ENCODE measurements at regions not wholly inside any gene's neighbourhood (a gene's known extent, or its start where the extent isn't known, plus 50 kb on each side); places are given as distances from the start of the nearest gene placed in this dataset.

- no peak for DNase-seq (ENCODE audit: low read depth in 2 of 2)
Observed at GRCh38 chr3:194991338-194991654, 279.7 kb downstream of the XXYLT1 start.

- no peak for DNase-seq (ENCODE audit: low read depth in 2 of 2)
Observed at GRCh38 chr3:194993896-194994295, 277.1 kb downstream of the XXYLT1 start.

GRCh38 chr3:194994551-194994981, 276.4 kb downstream of the XXYLT1 start:
- DNase-seq (ENCODE audit: low read depth in 2 of 2), result no peak

- DNase-seq (ENCODE audit: low read depth in 2 of 2), result no peak
Observed at GRCh38 chr3:194995334-194995733, 275.6 kb downstream of the XXYLT1 start.

- no peak for DNase-seq (ENCODE audit: low read depth in 2 of 2)
Observed at GRCh38 chr3:194995922-194996321, 275.0 kb downstream of the XXYLT1 start.

- no peak for DNase-seq (ENCODE audit: low read depth in 2 of 2)
Observed at GRCh38 chr3:194996746-194997145, 274.2 kb downstream of the XXYLT1 start.

- no peak for DNase-seq (ENCODE audit: low read depth in 2 of 2)
Observed at GRCh38 chr3:194998417-194998816, 272.5 kb downstream of the XXYLT1 start.

- no peak for DNase-seq (ENCODE audit: low read depth in 2 of 2)
Observed at GRCh38 chr3:194998948-194999347, 272.0 kb downstream of the XXYLT1 start.

- DNase-seq (ENCODE audit: low read depth in 2 of 2), result no peak
Observed at GRCh38 chr3:194999491-194999890, 271.5 kb downstream of the XXYLT1 start.

- DNase-seq (ENCODE audit: low read depth in 2 of 2), result no peak
Observed at GRCh38 chr3:195001261-195001660, 269.7 kb downstream of the XXYLT1 start.

- DNase-seq (ENCODE audit: low read depth in 2 of 2), result no peak
Observed at GRCh38 chr3:195001961-195002861, 268.7 kb downstream of the XXYLT1 start.

GRCh38 chr3:195003006-195003892, 267.7 kb downstream of the XXYLT1 start:
- no peak for DNase-seq (ENCODE audit: low read depth in 2 of 2)

- DNase-seq (ENCODE audit: low read depth in 2 of 2), result no peak
Observed at GRCh38 chr3:195003893-195004289, 267.1 kb downstream of the XXYLT1 start.

GRCh38 chr3:195004512-195005250, 266.3 kb downstream of the XXYLT1 start:
- no peak for DNase-seq (ENCODE audit: low read depth in 2 of 2)

GRCh38 chr3:195005251-195005620, 265.7 kb downstream of the XXYLT1 start:
- no peak for DNase-seq (ENCODE audit: low read depth in 2 of 2)

- DNase-seq (ENCODE audit: low read depth in 2 of 2), result no peak
Observed at GRCh38 chr3:195005759-195006510, 265.0 kb downstream of the XXYLT1 start.

- no peak for DNase-seq (ENCODE audit: low read depth in 2 of 2)
Observed at GRCh38 chr3:195007151-195007550, 263.8 kb downstream of the XXYLT1 start.

GRCh38 chr3:195007766-195008165, 263.2 kb downstream of the XXYLT1 start:
- DNase-seq (ENCODE audit: low read depth in 2 of 2), result no peak

GRCh38 chr3:195008816-195009215, 262.1 kb downstream of the XXYLT1 start:
- no peak for DNase-seq (ENCODE audit: low read depth in 2 of 2)

GRCh38 chr3:195009616-195010015, 261.3 kb downstream of the XXYLT1 start:
- no peak for DNase-seq (ENCODE audit: low read depth in 2 of 2)

GRCh38 chr3:195010551-195011100, 260.3 kb downstream of the XXYLT1 start:
- DNase-seq (ENCODE audit: low read depth in 2 of 2), result no peak

Measured in stimulated activated CD8-positive, alpha-beta memory T cell treated with anti-CD3 and anti-CD28 coated beads, Interleukin-7, amount 100 ng/mL, for 1 hour (primary cell).